NCI-H82 treated with DMSO at 0.1 percent for 48 hours (cell line): ENCODE measurements at regions not wholly inside any gene's neighbourhood (a gene's known extent, or its start where the extent isn't known, plus 50 kb on each side); places are given as distances from the start of the nearest gene placed in this dataset.

Experiments used
- DNase-seq: peaks from one replicate; lab custom pipeline; 2025; ENCODE audit not compliant: unreplicated experiment; lab: John Stamatoyannopoulos, UW

DNA sequence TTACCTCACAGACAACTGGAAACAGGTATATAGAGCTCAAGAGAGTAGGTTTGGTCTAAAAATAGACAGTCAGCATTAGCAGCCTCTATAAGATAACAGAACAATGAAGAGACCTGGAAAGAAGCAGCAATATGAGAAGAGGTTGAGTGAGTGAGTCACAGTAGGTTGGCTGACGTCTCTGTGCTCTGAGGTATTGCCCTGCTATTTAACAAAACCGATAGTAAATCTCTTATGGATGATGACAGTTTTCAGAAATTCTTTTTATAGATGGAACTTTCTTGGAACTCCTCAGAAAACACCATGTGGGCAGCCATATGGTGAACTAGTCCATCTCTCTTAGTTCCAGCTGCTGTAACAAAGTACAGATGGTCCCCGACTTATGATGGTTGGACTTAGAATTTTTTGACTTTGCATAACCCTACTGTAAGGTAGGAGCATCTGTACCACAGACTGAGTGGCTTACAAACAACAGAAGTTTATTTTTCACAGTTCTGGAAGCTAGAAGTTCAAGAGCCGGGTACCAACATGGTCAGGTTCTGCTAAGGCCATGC lies 123.5 kb downstream of the MBD2 start:
- no peak for DNase-seq

DNA sequence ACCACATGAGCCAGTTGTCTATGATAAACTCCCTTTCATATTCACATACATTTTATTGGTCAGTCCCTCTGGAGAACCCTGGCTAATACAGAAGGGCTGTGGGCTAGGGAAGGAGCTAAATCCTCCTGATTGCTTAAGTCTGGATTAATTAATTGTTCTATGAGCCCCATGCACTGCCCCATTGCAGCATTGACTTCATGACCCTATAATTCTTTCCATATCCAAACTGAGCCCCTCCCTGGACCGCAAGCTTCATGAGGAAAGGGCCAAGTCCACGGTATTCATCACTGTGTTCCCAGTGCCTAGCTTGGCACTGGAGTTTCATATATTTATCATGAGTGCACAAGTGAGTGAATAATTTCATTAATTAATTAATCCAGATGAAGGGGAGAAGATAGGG lies 124.0 kb downstream of the MBD2 start:
- DNase-seq: no peak

DNA sequence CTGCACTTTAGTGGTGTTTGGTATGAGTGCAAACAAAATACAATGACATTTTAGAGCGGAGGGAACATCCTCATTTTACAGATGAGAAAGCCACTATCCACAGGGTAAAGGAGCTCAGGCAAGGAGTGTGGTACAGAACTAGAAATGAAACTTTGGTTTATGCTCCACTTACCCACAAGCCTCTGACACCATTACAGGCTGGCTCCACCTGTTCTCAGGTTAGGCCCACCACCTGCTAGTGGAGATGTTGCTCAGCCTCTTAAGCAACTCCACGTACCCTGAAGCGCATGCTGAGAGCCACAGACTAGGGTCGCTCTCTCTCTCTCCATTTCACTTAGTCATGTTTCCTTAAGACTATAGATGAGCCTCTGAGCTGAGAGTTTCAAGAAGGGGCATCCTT lies 130.0 kb downstream of the MBD2 start:
- no peak for DNase-seq

DNA sequence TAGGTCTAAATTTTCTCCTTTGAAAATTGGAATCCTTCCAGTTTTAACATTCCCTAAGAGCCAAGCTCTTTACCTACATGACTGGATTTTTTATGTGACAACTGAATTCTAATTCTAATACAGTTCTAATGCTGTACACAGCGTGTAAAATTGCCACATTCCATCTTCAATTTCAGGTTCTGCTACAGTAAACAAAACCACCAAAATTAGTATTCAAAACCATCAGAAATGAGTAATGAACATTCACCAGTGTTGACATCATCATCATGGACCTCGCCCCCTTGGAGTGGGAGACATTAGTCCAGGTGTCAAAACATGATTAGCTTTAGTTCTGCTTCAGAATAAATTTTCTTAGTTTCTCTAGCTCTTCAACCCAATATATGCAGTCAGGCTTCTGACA lies 133.6 kb downstream of the MBD2 start:
- no peak for DNase-seq

DNA sequence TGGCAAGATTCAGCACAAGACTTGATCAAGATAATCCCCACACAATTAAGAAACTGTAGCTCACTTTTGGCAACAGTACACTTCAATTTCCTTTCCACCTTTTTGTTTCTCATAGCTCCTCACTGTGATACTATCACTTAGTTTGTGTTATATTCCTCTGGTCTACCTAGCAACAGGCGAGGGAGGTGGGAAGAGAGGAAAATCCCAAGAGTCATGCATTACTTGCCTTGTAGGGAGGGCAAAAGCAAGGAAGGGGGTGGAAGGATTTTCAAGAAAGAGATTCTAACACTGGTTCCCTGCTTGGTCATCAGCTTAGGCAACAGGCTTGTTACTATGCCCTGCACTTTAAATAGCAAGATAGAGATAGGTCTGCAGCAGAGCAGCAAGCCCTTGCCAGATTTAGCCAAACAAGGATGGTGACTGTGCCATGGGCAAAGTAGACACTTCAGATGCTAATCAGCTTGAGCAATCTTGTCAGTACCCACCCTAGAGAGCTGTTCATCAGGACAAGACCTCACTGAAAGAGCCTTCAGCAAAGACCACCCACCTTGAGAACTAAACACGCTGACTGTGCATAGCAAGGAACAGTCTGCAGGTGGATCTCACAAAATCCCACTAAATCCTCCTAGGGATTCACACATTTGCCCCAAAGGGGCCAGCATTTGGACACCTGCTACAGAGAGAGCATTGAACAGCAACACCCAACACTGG lies 134.6 kb downstream of the MBD2 start:
- no peak for DNase-seq

DNA sequence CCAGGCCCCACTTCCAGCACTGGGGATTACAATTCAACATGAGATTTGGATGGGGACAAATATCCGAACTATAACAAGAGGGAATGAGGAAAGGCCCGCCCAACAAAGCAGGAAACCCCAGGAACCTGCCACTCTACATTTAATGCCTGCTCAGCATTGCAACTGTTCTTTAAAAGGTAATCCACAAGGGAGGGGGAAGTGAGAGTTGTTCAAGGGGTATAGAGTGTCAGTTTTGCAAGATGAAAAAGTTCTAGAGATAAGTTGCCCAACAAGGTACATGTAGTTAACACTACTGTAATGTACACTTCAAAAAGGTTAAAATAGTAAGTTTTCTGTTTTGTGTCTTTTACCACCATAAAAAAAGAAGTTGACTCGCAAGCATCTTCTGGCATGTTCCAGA lies 137.6 kb downstream of the MBD2 start:
- no peak for DNase-seq

DNA sequence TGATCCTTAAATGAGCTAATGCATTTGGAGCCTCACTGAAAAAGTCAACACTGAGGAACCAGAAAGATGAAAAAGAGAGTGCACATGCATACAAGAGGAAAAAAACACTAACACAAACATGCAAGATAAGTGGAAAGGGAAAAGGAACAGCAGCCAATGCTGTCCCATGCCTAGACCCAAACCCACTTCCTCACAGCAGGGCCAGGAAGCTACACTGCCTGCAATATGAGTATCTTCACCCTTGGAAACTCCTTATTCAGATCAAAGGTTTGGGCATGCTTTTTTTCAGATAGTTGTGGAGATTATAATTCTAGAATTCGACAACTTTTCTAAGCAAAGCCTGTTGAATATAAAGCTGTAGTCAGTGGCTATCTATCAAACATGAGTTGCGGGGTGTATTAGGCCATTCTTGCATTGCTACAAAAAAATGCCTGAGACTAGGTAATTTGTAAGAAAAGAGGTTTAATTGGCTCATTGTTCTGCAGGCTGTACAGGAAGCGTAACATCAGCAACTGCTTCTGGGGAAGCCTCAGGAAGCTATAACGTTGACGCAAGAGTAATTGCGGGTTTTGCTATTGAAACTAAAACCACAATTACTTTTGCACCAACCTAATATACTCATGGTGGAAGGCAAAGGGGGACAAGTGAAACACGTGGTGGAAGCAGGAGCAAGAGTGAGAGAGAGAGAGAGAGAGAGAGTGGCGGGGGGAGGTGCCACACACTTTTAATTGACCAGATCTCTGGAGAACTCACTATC lies 138.2 kb downstream of the MBD2 start:
- no peak for DNase-seq

DNA sequence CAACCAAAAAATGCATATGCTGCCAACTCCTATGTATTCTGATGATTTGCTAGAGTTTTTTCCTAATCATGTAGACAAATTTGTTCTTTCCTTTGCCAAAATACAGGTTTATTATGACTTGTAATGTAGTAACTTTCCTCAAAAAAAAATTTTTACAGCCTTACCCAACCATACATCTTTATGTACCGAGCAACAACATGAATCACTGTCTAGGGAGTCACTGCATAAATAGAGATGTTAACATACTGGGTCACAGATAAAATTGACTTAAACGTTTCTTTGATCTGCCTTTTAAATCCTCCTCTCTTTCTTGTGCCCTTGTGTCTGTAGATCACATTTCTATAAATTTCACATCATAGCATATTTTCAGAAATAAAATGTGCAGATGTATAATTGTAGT lies 143.6 kb downstream of the MBD2 start:
- DNase-seq: no peak

DNA sequence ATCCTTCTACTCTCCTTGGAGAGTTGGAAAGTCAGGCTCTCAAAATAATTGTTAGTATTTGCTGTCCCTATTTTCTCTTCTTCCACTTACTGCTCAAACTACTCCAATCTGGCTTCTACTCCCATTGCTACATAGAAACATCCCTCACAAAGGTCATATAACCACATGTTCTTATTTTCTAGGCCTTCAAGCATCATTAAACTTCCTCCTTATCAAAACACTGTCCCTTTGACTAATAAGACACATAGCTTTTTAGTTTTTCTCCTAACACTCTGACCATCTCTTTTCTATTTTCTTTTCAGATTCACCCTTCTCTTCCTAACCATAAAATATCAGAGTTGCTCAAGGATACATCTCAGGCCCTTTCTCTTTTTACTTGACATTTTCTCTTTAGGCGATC lies 148.3 kb downstream of the MBD2 start:
- DNase-seq: no peak

DNA sequence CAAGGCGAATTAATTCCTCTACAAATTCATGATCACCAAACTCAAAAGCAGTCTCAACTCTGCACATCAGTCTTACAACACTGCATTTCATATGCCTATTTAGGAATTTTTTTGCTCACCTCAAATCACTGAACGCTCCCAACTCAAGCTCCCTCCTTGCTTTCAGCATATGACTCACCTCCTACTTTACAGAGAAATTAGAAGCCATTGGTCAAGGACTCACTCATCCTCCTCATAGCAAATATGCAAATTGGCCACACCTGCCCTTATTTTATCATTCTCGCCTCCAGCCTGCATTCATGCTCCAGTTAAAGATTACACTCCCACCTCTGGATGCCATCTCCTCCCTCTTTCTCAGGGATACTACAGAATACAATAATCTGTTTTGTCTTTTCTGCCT lies 148.8 kb downstream of the MBD2 start:
- DNase-seq: no peak

DNA sequence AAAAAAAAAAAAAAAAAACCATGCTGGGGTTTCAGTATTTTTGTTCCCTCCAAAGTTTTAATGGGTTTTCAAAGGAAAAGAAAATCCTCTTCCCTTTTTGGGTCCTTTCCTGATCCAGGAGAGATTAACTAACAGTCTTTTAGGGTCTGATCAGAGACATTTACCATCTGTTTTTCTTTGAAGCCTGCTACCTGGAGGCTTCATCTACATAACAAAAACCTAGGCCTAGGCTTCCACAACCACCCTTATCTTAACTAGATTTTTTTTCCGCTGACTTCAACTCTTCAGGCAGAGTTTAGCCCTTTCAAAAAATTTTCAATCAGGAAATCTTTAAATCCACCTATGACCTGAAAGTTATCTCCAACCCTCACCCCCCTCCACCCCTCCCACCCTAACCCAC lies 154.7 kb downstream of the MBD2 start:
- DNase-seq: no peak

DNA sequence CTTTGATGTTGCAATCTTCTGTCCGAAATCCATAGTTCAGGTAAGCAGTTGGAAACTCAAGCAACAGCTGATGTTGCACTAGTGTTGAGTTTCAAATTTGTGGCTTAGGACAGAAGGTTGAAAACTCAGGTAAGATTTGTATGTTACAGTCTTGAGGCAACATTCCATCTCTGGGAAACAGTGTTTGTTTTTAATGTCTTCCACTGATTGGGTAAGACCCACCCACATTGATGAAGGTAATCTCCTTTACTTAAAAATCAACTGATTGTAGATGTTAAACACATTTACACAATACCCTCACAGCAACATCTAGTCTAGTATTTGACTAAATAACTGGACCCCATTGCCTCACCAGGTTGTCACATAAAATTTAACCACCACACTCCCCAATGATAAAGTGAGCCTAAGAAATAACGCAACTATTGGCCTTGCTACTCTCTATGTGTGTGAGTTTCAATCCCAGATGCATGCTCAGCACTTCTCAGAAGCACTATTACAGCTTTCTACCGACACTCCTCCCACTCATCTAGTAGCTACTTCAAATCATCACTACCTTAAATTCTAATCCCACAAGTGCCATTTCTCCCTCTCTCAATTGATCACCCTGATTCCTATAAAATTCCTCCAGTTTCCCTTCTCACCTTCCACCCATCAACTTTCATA lies 164.0 kb downstream of the MBD2 start:
- DNase-seq: no peak

DNA sequence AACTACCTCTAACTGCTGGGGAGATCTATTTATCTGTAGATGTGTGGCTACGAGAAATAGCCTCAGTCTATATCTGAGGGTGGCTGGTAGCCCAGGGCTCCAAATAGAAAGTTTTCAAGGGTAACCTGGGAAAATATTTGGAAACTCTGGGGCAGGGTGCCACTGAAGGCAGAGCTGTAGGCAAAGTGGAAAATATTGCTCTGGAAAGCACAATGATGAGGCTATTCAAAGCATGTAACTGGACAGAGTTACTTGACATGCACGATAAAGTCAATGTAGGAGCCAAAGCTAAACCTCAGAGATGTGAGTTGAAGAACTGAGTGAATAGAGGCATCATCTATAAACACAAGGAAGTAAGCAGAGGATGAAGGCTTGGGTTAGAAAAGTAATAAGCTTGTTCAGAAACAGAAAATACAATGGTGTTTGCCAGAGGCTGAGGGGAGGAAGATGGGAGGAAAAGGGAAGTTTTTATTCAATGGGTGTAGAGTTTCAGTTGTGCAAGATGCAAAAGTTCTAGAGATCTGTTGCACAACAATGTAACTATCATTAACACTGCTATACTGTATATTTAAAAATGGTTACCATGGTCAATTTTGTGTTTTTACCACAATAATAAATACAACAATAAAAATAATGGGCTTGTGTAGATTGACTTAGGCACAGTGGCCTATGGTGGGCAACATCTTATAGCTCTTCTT lies 171.6 kb downstream of the MBD2 start:
- DNase-seq: no peak

DNA sequence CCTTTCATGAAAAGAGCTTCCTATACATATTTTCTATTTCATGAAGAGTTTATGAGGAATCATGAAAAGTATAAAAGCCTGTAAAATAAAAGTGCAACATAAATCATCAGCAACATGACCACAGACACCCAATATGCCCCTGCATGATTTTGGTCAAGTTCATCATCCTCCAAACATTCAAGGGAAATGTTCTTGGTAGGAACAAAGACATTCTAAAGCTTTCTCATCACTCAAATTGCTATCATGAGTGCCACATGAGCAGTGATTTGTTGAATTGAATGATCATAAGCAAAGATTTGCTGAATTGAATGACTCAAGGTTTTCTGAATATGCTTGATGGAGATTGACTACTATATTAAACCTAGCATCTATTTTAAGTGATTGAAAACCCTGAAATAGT lies 172.2 kb downstream of the MBD2 start:
- DNase-seq: no peak

DNA sequence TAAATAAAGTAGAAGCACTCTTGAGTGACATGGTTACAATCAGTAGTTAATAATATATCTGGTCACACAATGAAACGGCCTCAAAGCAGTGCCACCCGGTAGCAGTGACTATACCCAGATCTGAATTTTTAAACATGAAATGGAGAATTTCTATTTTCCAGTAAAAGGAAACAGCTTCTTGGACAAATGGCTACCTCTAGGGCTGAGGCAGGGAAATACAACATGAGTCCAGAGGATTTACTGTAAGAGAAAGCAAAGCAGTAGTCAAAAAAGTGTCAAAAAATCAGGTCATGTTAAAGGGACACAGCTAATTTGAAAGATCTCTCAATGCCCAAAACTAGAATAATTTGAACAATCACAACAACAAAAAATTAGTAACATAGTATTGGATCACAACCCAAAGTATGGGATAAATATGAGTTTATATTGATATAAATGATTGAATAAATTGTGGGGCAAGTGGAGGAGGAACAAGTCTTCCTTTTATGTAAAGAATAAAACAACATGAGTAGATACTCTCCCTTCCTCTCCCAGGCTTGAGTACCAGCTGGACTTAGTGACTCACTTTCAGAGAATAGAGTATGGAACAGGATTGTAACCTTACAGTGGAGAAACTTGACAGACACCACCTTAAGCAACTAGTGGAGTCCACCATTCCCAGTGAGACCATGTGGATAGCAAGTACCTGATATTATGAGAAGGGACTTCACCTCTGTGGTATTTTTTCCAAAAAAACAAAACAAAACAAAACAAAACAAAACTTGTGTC lies 180.8 kb downstream of the MBD2 start:
- no peak for DNase-seq

DNA sequence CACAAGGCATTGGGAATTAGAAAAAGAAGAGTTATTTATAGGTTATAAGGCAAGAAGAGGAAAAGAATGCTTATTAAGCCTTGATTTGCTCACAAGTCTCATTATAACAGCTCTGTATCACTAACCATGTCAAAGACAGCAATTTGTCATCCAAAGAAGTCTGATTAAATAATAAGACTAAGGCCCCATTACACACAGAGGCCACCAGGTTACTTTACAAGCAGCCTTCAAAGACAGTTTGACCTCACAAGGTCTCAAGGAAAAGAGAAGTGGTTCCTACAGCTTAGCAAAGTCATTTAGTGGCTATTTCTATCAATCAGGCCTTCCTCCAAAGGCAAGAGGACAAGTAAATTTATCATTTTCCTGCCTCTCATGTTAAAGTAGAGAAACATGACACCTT lies 188.5 kb downstream of the MBD2 start:
- DNase-seq: no peak

DNA sequence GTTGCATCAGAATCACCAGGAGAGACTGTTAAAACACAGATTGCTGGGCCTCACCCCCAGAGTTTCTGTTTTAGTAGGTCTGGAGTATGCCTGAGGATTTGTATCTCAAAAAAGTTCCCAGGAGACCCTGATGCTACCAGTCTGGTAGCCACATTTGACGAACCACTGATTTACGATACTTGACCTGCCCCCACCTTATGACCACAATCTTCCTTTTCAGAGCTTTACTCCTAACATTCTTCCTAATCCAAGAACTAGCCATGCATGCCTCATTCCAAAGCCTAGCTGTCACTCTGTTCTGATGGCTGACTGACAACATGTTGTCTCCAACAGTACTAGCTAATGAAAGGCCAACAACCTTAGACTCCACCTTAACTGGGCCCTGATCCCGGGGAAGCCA lies 191.4 kb downstream of the MBD2 start:
- no peak for DNase-seq

DNA sequence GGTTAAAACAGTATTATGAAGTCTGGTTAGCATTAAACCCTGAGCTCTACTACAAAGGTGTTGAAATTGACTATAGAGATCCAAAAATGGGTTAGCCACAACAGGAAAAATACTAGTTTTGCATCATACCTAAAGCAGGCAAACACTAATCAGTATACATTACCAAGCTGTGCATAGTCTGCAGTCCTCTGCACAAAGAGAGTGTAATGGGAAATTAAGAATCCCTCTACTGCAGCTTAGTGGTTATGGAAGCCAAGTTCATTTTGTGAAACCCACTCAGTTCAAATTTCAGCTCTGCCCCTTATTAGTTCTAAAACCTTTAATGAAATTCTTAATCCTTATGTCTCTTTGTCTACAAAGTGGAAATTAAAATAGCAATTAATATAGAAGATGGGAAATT lies 192.1 kb downstream of the MBD2 start:
- no peak for DNase-seq

DNA sequence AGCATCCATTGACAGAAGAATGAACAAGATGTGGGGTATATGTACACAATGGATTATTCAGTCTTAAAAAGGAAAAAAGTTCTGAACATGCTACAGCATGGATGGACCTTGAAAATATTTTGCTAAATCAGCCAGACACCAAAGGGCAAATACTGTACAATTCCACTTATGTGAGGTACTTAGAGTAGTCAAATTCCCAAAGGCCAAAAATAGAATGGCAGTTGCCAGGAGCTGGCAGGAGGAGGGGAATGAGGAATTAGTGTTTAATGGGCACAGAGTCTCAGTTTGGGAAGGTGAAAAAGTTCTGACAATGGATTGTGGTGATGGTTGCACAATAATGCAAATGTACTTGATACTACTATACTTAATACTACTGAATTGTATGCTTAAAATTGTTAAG lies 193.2 kb downstream of the MBD2 start:
- no peak for DNase-seq

DNA sequence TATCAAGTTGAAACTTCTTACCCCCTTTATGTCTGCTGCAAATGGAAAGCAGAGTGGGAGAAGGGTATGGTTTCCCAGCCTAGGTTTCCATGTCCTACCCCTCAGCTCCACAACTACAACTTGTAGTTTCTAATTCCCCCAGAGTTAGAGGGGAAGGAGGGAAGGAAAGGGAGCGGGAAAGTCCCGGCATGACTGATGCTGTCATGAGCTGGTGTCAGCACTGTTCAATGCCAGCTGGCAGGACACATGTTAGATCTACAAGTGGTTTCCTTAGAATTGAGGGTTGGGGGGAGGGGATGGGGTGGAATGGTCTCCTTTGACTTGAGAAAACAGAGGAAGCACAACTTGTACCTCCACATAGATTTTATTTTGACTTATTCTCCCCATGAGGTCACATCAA lies 194.0 kb downstream of the MBD2 start:
- no peak for DNase-seq

DNA sequence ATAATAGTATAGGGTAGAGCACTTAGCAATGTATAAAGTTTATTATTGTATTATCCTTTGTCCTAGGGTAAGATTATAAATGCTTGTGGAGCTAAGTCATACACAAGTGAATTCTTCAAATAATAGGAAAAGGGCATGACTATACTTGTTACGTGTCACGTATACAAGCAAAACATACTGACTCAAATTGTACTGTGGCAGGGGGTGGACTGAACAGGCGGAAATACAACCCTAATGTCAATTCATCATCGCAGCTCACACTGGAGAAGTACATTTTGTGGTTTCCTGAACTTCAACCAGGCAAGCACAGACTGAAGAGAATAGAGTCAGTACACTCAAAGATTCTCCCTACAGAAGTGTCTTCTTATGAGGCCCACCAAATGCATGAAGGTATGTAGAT lies 201.0 kb downstream of the MBD2 start:
- DNase-seq: no peak
